BJ (cell line): ENCODE measurements at regions not wholly inside any gene's neighbourhood (a gene's known extent, or its start where the extent isn't known, plus 50 kb on each side); places are given as distances from the start of the nearest gene placed in this dataset.

Experiments
- CTCF ChIA-PET: fragments of 350-600 bp; formaldehyde crosslinking; extraction: SDS; loops from one replicate; lab custom pipeline; 2021; ENCODE audit warnings: antibody characterized with exemption, inconsistent platforms; lab: Yijun Ruan, JAX
- POLR2A ChIA-PET: fragments of 300-600 bp; sonication (Branson Sonifier 250); formaldehyde crosslinking; extraction: SDS; loops from one replicate; lab custom pipeline; 2021; ENCODE audit warnings: antibody characterized with exemption; lab: Charles Lee
- DNase-seq: peaks from one replicate; pipeline ENCODE4 v3.0.0-alpha.2; 2011; ENCODE audit warnings: low read depth
- H3K27me3 ChIP-seq: 2 replicates; pipeline ENCODE4 v1.6.0; 2011; ENCODE audit warnings: low read length; ENCODE audit not compliant: control insufficient read depth, insufficient read depth
- H3K36me3 ChIP-seq: 2 replicates; pipeline ENCODE4 v1.5.1; 2011; ENCODE audit warnings: low read length; ENCODE audit not compliant: control insufficient read depth, insufficient read depth
- H3K4me3 ChIP-seq: 2 replicates; pipeline ENCODE4 v1.5.1; 2011; ENCODE audit warnings: low read depth, mild to moderate bottlenecking, control low read depth, low read length
- CTCF ChIP-seq: IDR thresholded peaks from 2 replicates; pipeline ENCODE4 v1.5.1; 2011; ENCODE audit warnings: low read depth, mild to moderate bottlenecking, control low read depth, inconsistent platforms, low read length, moderate library complexity; ENCODE audit not compliant: insufficient read depth

DNA sequence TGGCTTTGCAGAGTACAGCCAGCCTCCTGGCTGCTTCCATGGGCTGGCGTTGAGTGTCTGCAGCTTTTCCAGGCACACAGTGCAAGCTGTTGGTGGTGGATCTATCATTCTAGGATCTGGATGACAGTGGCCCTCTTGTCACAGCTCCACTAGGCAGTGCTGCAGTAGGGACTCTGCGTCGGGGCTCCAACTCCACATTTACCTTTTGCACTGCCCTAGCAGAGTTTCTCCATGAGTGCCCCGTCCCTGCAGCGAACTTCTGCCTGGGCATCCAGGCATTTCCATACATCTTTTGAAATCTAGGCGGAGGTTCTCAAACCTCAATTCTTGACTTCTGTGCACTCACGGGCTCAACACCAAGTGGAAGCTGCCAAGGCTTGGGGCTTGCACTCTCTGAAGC lies 1697.3 kb upstream of the MIR17HG start:
- DNase-seq, result no peak
- Histone ChIP-seq H3K36me3 (no peaks in the 10 kb centered on the region), H3K4me3 (no peak overlapping the region), H3K27me3 (no peaks in the 10 kb centered on the region)
- ChIA-PET CTCF (no interaction called here), POLR2A (no interaction called here)
- TF ChIP-seq CTCF, result no peak

DNA sequence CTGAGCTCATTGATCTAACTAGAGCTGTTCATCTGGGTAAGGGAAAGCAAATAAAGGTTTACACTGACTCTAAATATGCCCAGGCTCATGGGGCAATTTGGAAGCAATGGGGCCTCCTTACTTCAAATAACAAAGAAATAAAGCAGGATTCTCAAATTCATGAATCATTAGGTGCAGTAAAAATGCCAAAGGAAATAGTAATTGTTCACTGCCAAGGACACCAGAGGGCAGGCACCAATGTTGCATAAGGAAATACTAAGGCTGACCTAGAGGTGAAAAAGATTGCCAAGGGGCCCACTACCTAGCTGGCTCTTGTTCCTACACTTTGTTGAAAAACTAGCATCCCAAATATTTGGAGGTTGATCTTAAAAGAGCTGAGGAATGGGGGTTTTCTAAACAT lies 1686.7 kb upstream of the MIR17HG start:
- no peak for DNase-seq
- CTCF ChIA-PET, result no interaction called here
- no peak for TF ChIP-seq CTCF
- POLR2A ChIA-PET, result no interaction called here
- H3K27me3 ChIP-seq, result no peaks in the 10 kb centered on the region
- no peaks in the 10 kb centered on the region for H3K36me3 ChIP-seq
- H3K4me3 ChIP-seq, result no peak overlapping the region

DNA sequence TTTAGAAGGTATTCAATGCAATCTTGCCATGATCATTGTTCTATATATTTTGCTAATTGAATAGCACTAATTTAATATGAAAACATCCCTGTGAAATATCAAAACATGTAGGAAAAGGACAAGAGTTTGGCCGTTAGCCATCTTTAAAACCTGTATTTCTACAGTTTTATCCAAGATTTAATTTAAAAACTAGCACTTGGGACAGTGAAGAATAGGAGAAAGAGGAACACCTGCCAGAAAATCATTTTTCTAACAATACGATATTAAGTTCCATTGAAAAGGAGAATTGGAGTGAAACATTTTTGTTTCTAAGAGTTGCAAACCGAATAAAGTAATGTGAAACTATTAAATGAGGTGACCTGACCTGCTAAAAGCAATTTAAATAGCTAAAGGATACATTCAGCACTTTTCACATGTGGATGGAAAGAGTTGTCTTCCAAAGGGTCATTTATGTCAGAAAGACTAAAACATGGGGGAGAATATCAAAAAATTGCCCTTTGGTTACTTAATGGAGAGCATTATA lies 1673.6 kb upstream of the MIR17HG start:
- no peaks in the 10 kb centered on the region for H3K36me3 ChIP-seq
- no peak for TF ChIP-seq CTCF
- CTCF ChIA-PET, result no interaction called here
- H3K4me3 ChIP-seq, result no peak overlapping the region
- POLR2A ChIA-PET, result no interaction called here
- DNase-seq, result no peak
- H3K27me3 ChIP-seq, result no peaks in the 10 kb centered on the region

DNA sequence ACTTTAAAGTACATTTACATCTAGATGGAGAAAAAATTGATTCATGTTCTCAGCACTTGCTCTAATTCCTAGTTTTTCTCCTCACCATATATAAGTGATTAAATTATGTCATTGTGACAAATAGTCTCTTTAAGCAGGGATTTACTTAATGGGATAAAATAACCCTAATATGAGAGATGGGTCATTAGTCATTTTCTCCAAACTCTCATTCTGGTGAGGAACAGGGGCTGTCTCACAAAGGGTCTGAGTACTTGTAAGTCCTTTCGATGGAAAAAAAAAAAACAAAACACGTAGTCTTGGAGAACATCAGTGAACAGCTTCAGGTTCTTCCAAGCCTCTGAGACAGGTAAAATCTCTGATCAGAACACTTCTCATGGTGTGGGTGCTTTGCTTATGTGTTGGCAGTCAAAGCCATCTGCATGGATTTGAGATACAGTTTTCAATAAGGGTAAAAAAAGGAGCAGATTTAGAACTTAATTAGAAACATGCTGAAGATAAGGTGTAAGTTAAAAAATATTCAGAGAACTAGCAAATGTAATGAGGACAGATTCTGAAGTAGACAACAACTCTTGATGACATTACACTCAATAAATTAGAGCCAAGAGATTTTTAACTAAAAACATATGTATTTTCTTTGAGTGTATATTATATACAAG lies 1668.9 kb upstream of the MIR17HG start:
- Histone ChIP-seq H3K36me3 (no peaks in the 10 kb centered on the region), H3K27me3 (no peaks in the 10 kb centered on the region), H3K4me3 (no peak overlapping the region)
- ChIA-PET POLR2A (no interaction called here), CTCF (no interaction called here)
- no peak for DNase-seq
- no peak for TF ChIP-seq CTCF

- CTCF ChIA-PET, result no interaction called here
- DNase-seq, result no peak
These were observed 1662.6 kb upstream of the MIR17HG start for GRCh38 chr13:89684896-89685295.

More at GRCh38 chr13:89684896-89685295, 1662.6 kb upstream of the MIR17HG start:
- no peak overlapping the region for H3K4me3 ChIP-seq
- no peak for TF ChIP-seq CTCF
- H3K36me3 ChIP-seq, result no peaks in the 10 kb centered on the region
- H3K27me3 ChIP-seq, result no peaks in the 10 kb centered on the region
- POLR2A ChIA-PET, result no interaction called here
